DMS79 (cell line): ENCODE measurements at regions not wholly inside any gene's neighbourhood (a gene's known extent, or its start where the extent isn't known, plus 50 kb on each side); places are given as distances from the start of the nearest gene placed in this dataset.

ENCODE experiments used
- DNase-seq: peaks from one replicate; lab custom pipeline; 2025; lab: John Stamatoyannopoulos, UW

- peak; percentile 15 for DNase-seq
These were observed 307.2 kb downstream of the GADD45G start for GRCh38 chr9:89911721-89912604.

GRCh38 chr9:89912605-89912953, 307.8 kb downstream of the GADD45G start:
- DNase-seq: peak; percentile 38

- no peak for DNase-seq
These were observed 310.4 kb downstream of the GADD45G start for GRCh38 chr9:89915187-89915586.

- DNase-seq: no peak
These were observed 311.3 kb downstream of the GADD45G start for GRCh38 chr9:89916001-89916597.

- no peak for DNase-seq
These were observed 313.0 kb downstream of the GADD45G start for GRCh38 chr9:89917861-89918260.

- no peak for DNase-seq
These were observed 314.4 kb downstream of the GADD45G start for GRCh38 chr9:89919171-89919681.

GRCh38 chr9:89920131-89920530, 315.3 kb downstream of the GADD45G start:
- no peak for DNase-seq

GRCh38 chr9:89920951-89921350, 316.1 kb downstream of the GADD45G start:
- no peak for DNase-seq

GRCh38 chr9:89922099-89922498, 317.3 kb downstream of the GADD45G start:
- no peak for DNase-seq

GRCh38 chr9:89923174-89923573, 318.4 kb downstream of the GADD45G start:
- DNase-seq: no peak

- no peak for DNase-seq
These were observed 319.2 kb downstream of the GADD45G start for GRCh38 chr9:89923961-89924504.

- no peak for DNase-seq
These were observed 319.8 kb downstream of the GADD45G start for GRCh38 chr9:89924611-89925010.

GRCh38 chr9:89926167-89926566, 321.4 kb downstream of the GADD45G start:
- no peak for DNase-seq

- no peak for DNase-seq
These were observed 321.9 kb downstream of the GADD45G start for GRCh38 chr9:89926691-89927220.

- no peak for DNase-seq
These were observed 323.3 kb downstream of the GADD45G start for GRCh38 chr9:89928106-89928505.

GRCh38 chr9:89928521-89929275, 323.9 kb downstream of the GADD45G start:
- no peak for DNase-seq

GRCh38 chr9:89929315-89929672, 324.5 kb downstream of the GADD45G start:
- no peak for DNase-seq

- DNase-seq: no peak
These were observed 325.1 kb downstream of the GADD45G start for GRCh38 chr9:89929673-89930480.

- DNase-seq: no peak
These were observed 328.8 kb downstream of the GADD45G start for GRCh38 chr9:89933578-89933977.

- DNase-seq: peak; percentile 51
These were observed 330.3 kb downstream of the GADD45G start for GRCh38 chr9:89935115-89935514.

GRCh38 chr9:89935801-89936200, 331.0 kb downstream of the GADD45G start:
- DNase-seq: no peak
